HCT116 (cell line): ENCODE measurements at regions not wholly inside any gene's neighbourhood (a gene's known extent, or its start where the extent isn't known, plus 50 kb on each side); places are given as distances from the start of the nearest gene placed in this dataset.
"Not testable (repeated sequence)": the region's sequence is repeated elsewhere in the genome, so short reads cannot be mapped to it uniquely, and the experiment has no call there.

ENCODE experiments used
- CTCF ChIP-seq, 3 experiments: fragments of 200-600 bp in 1 of 3; sonication (generic) in 1 of 3; IDR thresholded peaks in 2 of 3; conservative IDR thresholded peaks in 1 of 3; 2 replicates each; pipeline ENCODE4 v1.5.1; 2012 to 2017; ENCODE audit warnings: low read depth in 2 of 3, low read length in 2 of 3, antibody characterized with exemption in 1 of 3, borderline replicate concordance in 1 of 3, control low read depth in 1 of 3, mild to moderate bottlenecking in 1 of 3, mixed read lengths in 1 of 3, mixed run types in 1 of 3, moderate library complexity in 1 of 3; ENCODE audit not compliant: insufficient read depth in 1 of 3
- EZH2 ChIP-seq: fragments of 200-600 bp; sonication (generic); IDR thresholded peaks from 2 replicates; pipeline ENCODE4 v1.6.1; 2017; ENCODE audit warnings: antibody characterized with exemption, mixed run types
- EZH2phosphoT487 ChIP-seq: fragments of 200-600 bp; IDR thresholded peaks from 2 replicates; pipeline ENCODE4 v1.6.1; 2018; ENCODE audit warnings: antibody characterized with exemption, borderline replicate concordance
- POLR2A ChIP-seq: IDR thresholded peaks from 2 replicates; pipeline ENCODE4 v1.7.0; 2011; ENCODE audit warnings: borderline replicate concordance; ENCODE audit not compliant: insufficient read depth, insufficient read length; ENCODE audit errors: extremely low read depth

GRCh38 chr12:84406720-84407119 is 505.9 kb downstream of the SLC6A15 start:
- TF ChIP-seq EZH2; EZH2phosphoT487; CTCF (IDR thresholded peaks at IDR 0.05 in 2 of 3, conservative IDR thresholded peaks at IDR 0.05 in 1 of 3; ENCODE audit: borderline replicate concordance in 1 of 3, insufficient read depth in 1 of 3, low read depth in 2 of 3, low read length in 2 of 3); POLR2A: not testable (repeated sequence)
